ENCODE measurements at regions not wholly inside any gene's neighbourhood (a gene's known extent, or its start where the extent isn't known, plus 50 kb on each side); places are given as distances from the start of the nearest gene placed in this dataset.
"Not testable (repeated sequence)": the region's sequence is repeated elsewhere in the genome, so short reads cannot be mapped to it uniquely, and the experiment has no call there.

DNA sequence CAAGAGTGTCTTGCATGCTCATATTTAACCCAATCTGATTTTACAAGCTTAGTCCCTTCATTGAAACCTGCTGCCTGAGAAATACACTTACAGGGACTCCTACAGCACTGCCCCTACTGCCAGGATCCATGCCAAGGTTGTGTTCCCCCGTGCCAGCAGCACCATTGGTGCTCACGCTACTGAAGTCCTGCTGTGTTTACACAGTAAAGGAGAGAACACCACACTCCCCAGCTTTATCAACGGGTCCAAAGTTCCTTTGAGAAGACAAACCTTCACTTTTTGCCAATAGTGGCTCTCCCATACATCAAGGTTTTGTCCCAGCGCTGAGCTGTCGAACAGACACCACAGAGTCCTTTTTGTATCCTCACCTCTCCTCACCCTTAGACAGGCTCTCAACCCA is 155.1 kb upstream of the WWC1 start:
- TF ChIP-seq, protein P1, sequence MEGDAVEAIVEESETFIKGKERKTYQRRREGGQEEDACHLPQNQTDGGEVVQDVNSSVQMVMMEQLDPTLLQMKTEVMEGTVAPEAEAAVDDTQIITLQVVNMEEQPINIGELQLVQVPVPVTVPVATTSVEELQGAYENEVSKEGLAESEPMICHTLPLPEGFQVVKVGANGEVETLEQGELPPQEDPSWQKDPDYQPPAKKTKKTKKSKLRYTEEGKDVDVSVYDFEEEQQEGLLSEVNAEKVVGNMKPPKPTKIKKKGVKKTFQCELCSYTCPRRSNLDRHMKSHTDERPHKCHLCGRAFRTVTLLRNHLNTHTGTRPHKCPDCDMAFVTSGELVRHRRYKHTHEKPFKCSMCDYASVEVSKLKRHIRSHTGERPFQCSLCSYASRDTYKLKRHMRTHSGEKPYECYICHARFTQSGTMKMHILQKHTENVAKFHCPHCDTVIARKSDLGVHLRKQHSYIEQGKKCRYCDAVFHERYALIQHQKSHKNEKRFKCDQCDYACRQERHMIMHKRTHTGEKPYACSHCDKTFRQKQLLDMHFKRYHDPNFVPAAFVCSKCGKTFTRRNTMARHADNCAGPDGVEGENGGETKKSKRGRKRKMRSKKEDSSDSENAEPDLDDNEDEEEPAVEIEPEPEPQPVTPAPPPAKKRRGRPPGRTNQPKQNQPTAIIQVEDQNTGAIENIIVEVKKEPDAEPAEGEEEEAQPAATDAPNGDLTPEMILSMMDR (IDR thresholded peaks at IDR 0.05; ENCODE audit: control extremely low read depth, extremely low read depth, low read depth, missing control alignments), result no peak
- ChIA-PET CTCF (interaction anchor here (1.3 to 3.3 kb wide), 6 partner anchors 8 to 83 kb away, joined by 3 to 13 read pairs (median 7); no protein-coding TSS in a partner anchor), POLR2A (no interaction called here)
- no peak for DNase-seq (ENCODE audit: extremely low spot score)

DNA sequence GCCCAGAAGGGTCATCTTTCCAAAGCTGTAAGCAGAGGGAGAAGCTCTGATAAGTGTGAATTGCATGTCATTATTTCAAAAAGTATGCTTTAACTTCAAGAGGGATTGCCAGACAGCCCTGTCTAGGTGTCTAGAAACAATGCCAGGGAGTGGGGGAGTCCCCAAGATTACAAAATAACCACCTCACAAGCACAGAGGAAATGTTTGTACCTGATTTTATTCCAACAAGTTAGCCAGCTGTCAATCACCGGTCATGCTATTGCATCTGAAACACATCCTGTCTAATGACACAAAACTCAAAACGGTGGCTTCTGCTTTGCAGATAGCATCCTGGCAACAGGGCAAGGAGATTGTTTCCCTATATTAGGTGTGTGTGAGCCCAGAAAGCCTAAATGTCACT is 154.2 kb upstream of the WWC1 start:
- TF ChIP-seq, protein P1 (IDR thresholded peaks at IDR 0.05; ENCODE audit: control extremely low read depth, extremely low read depth, low read depth, missing control alignments), result no peak
- ChIA-PET CTCF (interaction anchor here (1.3 to 3.3 kb wide), 6 partner anchors 9 to 82 kb away, joined by 3 to 13 read pairs (median 7); no protein-coding TSS in a partner anchor), POLR2A (no interaction called here)
- DNase-seq (ENCODE audit: extremely low spot score), result no peak

DNA sequence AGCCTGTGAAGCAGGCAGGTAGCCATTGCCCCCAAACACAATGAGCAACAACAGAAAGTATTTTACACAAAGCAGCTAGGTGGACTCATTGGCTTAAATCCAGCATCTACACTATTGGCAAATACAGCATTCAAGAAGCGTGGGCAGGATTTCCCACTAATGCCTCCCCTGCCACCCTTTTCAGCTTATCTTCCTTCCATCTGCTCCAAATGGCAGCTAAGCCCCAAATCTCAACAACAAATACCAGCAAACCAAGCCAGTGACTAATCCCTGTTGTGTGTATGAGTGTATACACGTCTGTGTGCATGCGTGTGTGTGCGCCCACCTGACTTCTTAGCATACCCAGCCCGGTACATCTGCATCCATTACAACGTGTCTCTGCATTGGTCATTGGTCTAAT is 151.2 kb upstream of the WWC1 start:
- TF ChIP-seq, protein P1 (IDR thresholded peaks at IDR 0.05; ENCODE audit: control extremely low read depth, extremely low read depth, low read depth, missing control alignments), result no peak
- ChIA-PET CTCF (interaction anchor here (1.5 to 2.9 kb wide), 4 partner anchors 8 to 26 kb away, joined by 3 to 11 read pairs (median 6); no protein-coding TSS in a partner anchor), POLR2A (no interaction called here)
- no peak for DNase-seq (ENCODE audit: extremely low spot score)

DNA sequence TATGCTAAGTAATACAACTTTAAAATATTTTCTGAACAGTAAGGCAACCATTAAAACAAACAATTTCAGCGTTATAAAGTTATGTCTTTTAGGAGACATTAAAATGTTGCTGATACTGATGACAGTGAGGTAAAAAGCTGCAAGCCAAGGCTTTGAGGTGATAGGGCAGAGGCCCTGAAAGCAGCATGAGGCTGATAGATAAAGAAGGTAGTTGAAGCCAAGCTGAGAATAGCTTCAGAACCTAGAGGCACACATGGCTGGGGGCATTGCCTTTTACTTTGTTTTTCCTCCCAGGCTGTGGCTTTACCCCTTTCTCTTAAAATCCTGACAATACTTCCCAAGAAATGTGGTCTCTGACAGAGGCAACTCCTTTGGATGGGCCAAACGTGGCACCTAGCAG is 149.0 kb upstream of the WWC1 start:
- no peak for DNase-seq (ENCODE audit: extremely low spot score)
- TF ChIP-seq, protein P1 (IDR thresholded peaks at IDR 0.05; ENCODE audit: control extremely low read depth, extremely low read depth, low read depth, missing control alignments), result no peak
- ChIA-PET POLR2A (interaction anchor here (0.8 kb wide), 1 partner anchor 28 kb away, joined by 5 read pairs; no protein-coding TSS in a partner anchor), CTCF (interaction anchor here (2.9 kb wide), 1 partner anchor 28 kb away, joined by 7 read pairs; no protein-coding TSS in a partner anchor)

DNA sequence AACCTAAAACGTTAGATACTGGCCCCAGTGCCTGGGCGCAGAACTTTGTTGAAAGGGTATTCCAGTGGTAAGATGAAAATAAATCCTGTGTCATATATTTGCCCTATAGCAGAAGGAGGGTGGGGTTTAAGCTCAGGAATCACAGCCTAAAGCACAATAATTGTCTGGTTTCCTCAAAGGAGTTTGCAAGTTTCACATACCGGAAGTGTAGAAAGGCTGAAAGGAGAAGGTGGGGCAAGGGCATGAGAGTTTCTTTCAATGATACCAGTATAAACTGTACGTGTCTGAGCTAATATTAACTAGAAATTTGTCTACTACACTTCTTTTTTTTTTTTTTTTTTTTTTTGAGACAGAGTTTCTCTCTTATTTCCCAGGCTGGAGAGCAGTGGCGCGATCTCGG is 147.9 kb upstream of the WWC1 start:
- CTCF ChIA-PET; POLR2A ChIA-PET; DNase-seq (ENCODE audit: extremely low spot score): not testable (repeated sequence)

DNA sequence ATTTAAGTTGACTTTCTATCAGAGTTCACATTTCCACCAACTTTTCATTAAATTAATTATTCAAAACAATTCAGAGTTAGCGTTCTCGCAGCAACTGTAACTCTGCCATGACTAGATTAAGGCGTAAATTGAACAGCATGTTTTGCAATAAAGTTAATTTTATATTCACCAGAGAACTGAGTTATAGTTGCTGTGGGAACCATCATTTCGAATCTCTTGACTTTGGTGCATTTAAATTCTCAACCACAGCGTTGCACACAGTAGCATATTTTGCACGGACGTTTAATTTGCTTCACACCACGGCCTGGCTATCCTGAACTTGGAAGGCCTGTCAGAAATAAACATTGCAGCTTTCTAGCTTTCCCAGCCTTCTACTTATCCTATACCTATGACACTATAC is 144.3 kb upstream of the WWC1 start:
- DNase-seq (ENCODE audit: extremely low spot score), result no peak
- ChIA-PET POLR2A (no interaction called here), CTCF (interaction anchor here (1.1 to 2.7 kb wide), 3 partner anchors 7 to 28 kb away, joined by 3 to 12 read pairs (median 11); no protein-coding TSS in a partner anchor)
- TF ChIP-seq, protein P1 (IDR thresholded peaks at IDR 0.05; ENCODE audit: control extremely low read depth, extremely low read depth, low read depth, missing control alignments), result no peak

DNA sequence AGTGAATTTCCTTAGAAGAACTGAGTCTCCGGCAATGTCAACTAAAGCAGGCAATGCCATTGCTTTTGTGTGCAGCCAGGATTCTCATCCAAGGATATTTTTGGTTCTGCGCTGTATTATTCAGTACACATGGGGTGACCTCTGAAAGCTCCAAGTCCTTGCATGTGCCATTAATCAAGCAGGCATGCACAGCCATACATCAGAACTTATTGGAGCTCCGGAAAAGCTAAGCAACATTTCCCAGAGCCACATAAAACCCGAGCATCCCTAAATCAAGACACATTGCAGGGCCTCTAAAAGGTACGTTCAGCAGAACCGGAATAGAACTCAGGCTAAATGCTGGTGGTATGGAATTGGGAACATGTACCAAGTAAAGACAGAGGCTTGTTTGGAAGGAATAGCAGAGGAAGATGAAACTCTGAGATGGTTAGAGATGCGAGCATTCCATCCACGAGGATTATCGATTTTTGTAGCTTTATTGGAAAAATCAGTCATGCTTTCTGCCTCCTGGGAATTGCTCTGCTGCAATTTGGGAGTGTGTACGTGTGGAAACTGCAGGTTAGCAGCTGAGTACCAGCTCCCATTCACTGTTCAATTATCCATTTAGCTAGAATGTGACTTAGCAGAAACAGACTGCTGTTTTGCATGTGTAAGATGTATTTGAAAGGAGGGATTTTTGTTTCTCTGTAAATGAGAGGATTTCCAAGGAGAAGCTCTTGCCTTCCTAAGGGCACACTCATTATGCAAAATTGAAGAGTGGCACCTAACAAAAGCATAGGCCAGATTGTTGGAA is 143.7 kb upstream of the WWC1 start:
- ChIA-PET POLR2A (no interaction called here), CTCF (interaction anchor here (0.8 to 2.7 kb wide), 5 partner anchors 8 to 33 kb away, joined by 3 to 12 read pairs (median 3); no protein-coding TSS in a partner anchor)
- no peak for DNase-seq (ENCODE audit: extremely low spot score)
- TF ChIP-seq, protein P1 (IDR thresholded peaks at IDR 0.05; ENCODE audit: control extremely low read depth, extremely low read depth, low read depth, missing control alignments), result no peak

Measured in GM10248 (cell line).